ENCODE measurements at regions not wholly inside any gene's neighbourhood (a gene's known extent, or its start where the extent isn't known, plus 50 kb on each side); places are given as distances from the start of the nearest gene placed in this dataset.

DNA sequence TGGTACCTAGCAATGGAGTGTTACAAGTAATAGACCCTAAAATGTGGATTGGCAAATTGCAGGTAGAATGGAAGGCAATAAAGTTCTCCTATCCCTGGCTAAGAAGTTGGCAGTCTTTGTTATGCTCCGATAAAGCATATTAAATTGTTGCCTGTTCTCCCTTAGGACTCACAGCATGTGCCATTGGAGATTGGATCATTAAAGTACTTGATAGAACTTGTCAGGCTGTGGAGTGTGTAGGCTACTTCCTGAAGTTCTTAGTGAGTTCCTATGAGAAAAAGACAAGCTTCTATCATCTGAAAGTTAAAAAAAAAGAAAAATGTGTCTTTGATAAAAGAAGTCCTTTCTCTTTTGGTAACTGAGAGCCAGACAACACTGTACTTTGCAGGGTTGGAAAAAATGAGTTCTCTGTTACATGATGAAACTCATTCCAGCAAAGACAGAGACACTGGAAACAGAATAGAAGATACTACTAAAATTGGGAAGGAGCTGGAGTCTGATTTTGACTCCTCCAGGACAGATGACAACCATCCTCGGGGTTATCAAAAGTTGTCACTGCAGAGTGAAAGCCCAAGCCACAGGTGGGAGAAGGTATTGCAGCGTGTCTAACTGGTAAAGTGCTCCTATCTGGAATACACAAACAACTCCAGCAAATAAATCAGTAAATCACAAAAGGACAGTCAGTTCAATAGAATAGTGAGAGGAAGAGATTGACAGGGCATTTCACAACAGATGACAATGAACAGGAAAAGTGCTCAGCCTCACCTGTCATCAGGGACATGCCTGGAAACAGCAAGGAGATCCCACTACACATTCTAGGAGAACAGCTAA, 87.5 kb upstream of the WDR26 start:
- DNase-seq: no peak
- no peak for TF ChIP-seq POLR2A (IDR thresholded peaks at IDR 0.05)
- TF ChIP-seq, protein P1, sequence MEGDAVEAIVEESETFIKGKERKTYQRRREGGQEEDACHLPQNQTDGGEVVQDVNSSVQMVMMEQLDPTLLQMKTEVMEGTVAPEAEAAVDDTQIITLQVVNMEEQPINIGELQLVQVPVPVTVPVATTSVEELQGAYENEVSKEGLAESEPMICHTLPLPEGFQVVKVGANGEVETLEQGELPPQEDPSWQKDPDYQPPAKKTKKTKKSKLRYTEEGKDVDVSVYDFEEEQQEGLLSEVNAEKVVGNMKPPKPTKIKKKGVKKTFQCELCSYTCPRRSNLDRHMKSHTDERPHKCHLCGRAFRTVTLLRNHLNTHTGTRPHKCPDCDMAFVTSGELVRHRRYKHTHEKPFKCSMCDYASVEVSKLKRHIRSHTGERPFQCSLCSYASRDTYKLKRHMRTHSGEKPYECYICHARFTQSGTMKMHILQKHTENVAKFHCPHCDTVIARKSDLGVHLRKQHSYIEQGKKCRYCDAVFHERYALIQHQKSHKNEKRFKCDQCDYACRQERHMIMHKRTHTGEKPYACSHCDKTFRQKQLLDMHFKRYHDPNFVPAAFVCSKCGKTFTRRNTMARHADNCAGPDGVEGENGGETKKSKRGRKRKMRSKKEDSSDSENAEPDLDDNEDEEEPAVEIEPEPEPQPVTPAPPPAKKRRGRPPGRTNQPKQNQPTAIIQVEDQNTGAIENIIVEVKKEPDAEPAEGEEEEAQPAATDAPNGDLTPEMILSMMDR (IDR thresholded peaks at IDR 0.05): no peak
- Histone ChIP-seq H3K27me3 (no peaks in the 10 kb centered on the region), H3K36me3 (no peaks in the 10 kb centered on the region), H3K4me3 (no peak overlapping the region), H3K27ac (no peak overlapping the region), H3K9me3 (no peaks in the 10 kb centered on the region), H3K4me1 (no peaks in the 10 kb centered on the region)

DNA sequence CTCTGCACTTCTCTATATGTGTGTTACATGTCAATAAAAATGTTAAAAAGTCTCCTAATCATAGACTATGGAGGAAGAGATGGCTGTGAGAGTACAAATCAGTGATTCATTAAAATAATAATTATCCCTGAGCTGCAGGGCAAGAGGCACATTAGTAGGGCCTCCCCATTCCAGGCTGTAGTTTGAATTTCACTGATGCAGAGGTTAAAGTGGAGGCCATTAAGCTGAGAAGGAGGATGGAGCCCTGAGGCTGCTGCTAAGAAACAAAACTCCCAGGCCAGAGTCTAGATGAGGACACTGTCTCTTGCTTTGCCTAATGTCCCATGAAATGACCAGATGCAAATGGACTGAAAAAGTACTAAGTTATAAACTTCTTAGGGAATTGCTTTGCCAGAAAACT, 89.1 kb upstream of the WDR26 start:
- Histone ChIP-seq H3K27me3 (no peaks in the 10 kb centered on the region), H3K27ac (no peak overlapping the region), H3K4me3 (no peak overlapping the region), H3K9me3 (no peaks in the 10 kb centered on the region), H3K36me3 (no peaks in the 10 kb centered on the region), H3K4me1 (no peaks in the 10 kb centered on the region)
- no peak for TF ChIP-seq POLR2A (IDR thresholded peaks at IDR 0.05)
- TF ChIP-seq, protein P1 (IDR thresholded peaks at IDR 0.05): no peak
- no peak for DNase-seq

DNA sequence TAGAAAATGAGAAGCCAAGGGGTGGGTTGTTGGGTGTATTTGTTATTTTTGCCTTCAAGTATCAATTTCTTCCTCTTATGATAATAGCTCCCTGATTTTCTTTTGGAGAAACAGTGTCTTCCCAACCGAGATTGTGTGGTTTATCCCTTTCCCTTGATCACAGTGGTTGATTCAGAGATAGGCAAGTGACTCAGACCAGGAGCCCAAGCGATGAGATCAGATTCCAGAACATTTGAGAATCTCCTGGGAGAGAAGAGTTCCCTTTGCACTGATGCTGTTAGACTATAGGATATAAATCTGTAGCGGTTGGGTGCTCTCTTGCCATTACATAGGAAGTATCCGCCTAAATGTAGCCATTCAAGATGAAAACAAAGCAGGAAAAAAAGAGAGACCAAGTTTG, 90.1 kb upstream of the WDR26 start:
- H3K27me3 ChIP-seq: no peaks in the 10 kb centered on the region
- no peak for DNase-seq
- H3K4me1 ChIP-seq: no peaks in the 10 kb centered on the region
- H3K4me3 ChIP-seq: no peak overlapping the region
- no peak for TF ChIP-seq POLR2A (IDR thresholded peaks at IDR 0.05)
- H3K36me3 ChIP-seq: no peaks in the 10 kb centered on the region
- no peak overlapping the region for H3K27ac ChIP-seq
- H3K9me3 ChIP-seq: no peaks in the 10 kb centered on the region

DNA sequence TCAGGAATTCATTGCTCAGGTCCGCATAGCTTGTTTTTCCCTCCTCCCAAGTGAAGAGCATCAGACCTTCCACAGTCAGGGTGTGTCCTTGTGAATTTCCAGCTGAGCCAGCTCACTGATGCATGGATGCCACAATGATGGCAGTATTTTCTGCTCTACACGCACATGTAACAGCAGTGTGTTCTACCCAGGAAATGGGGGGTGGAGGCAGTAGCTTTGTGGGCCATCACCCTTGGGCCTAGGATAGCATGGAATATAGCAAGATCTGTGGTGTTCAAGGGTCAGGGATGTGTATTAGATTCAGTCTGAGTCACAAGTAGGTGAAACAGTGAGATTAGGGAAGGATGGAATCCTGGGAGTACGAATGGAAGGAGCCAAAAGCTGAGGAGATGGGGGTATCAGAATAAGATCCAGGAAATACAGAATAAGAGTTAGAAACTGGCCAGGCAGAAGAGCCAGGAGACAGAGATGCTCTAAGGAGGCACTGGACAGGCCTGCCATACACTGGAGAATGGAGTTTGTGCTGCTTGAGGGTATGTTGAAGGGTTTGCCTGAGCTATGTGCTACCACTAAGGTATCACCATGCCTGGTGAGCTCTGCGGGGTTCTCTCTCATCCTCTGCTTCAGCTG, 90.6 kb upstream of the CNIH3 start:
- H3K27me3 ChIP-seq: no peaks in the 10 kb centered on the region
- no peaks in the 10 kb centered on the region for H3K4me1 ChIP-seq
- no peak overlapping the region for H3K27ac ChIP-seq
- H3K9me3 ChIP-seq: no peaks in the 10 kb centered on the region
- H3K4me3 ChIP-seq: no peak overlapping the region
- H3K36me3 ChIP-seq: no peaks in the 10 kb centered on the region
- no peak for TF ChIP-seq POLR2A (IDR thresholded peaks at IDR 0.05)
- TF ChIP-seq, protein P1 (IDR thresholded peaks at IDR 0.05): no peak
- no peak for DNase-seq

DNA sequence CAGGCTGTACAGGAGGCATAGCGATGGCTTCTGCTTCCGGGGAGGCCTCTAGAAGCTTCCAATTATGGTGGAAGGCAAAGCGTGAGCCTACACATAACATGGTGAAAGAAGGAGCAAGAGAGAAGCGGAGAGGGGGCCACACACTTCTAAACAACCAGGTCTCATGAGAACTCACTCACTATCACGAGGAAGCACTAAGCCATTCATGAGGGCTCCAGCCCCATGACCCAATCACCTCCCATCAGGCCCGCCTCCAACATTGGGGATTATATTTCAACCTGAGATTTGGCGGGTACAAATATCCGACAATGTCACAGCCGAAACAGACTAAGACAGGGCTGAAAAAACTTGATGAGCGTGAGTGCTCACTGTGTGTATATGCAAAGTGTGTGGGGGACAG, 89.3 kb upstream of the CNIH3 start:
- H3K36me3 ChIP-seq: no peaks in the 10 kb centered on the region
- H3K4me3 ChIP-seq: no peak overlapping the region
- no peak for TF ChIP-seq POLR2A (IDR thresholded peaks at IDR 0.05)
- TF ChIP-seq, protein P1 (IDR thresholded peaks at IDR 0.05): no peak
- DNase-seq: no peak
- H3K9me3 ChIP-seq: no peaks in the 10 kb centered on the region
- H3K27ac ChIP-seq: no peak overlapping the region
- H3K27me3 ChIP-seq: no peaks in the 10 kb centered on the region
- no peaks in the 10 kb centered on the region for H3K4me1 ChIP-seq

DNA sequence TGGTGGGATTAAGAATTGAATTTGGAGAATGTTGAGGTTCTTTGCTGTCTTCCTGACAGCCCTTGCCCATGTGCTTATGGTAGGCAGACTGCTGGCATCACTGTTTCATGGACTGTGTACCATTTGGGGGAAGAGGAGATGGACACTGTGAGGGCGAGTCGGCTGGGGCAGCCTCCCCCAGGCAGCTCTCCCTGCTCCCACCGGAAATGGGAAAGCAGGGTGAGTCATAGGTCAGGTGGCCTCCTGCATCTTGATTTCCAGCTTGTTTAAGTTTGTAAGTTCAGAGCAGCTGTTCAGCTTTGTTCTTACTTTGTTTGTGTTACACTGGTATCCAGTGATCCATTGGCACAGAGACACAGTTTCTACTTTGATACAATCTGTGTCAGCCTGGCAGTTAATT, 87.2 kb upstream of the CNIH3 start:
- Histone ChIP-seq H3K27ac (no peak overlapping the region), H3K4me3 (no peak overlapping the region), H3K9me3 (no peaks in the 10 kb centered on the region), H3K27me3 (no peaks in the 10 kb centered on the region), H3K4me1 (no peaks in the 10 kb centered on the region), H3K36me3 (no peaks in the 10 kb centered on the region)
- no peak for DNase-seq
- TF ChIP-seq, protein P1 (IDR thresholded peaks at IDR 0.05): no peak
- TF ChIP-seq POLR2A (IDR thresholded peaks at IDR 0.05): no peak

Data from Peyer's patch (tissue), 4 donors.